HEK293 (cell line): ENCODE measurements at regions not wholly inside any gene's neighbourhood (a gene's known extent, or its start where the extent isn't known, plus 50 kb on each side); places are given as distances from the start of the nearest gene placed in this dataset.

Source experiments
- GFI1B ChIP-seq: fragments of 450-650 bp; formaldehyde crosslinking; IDR thresholded peaks from 2 replicates; pipeline ENCODE4 v1.5.1; 2016; ENCODE audit warnings: missing biosample characterization, missing genetic modification characterization
- HOXA7 ChIP-seq: sonication (generic); formaldehyde crosslinking; IDR thresholded peaks from 2 replicates; pipeline ENCODE4 v1.8.1; 2022; ENCODE audit warnings: missing genetic modification reagents, borderline replicate concordance
- PRDM1 ChIP-seq: fragments of 450-650 bp; formaldehyde crosslinking; IDR thresholded peaks from 2 replicates; pipeline ENCODE4; 2016; ENCODE audit warnings: missing biosample characterization, missing genetic modification characterization
- ZBTB21 ChIP-seq: fragments of 450-650 bp; formaldehyde crosslinking; IDR thresholded peaks from 2 replicates; pipeline ENCODE4 v1.5.1; 2017; ENCODE audit warnings: missing biosample characterization, missing genetic modification characterization
- ZBTB8A ChIP-seq: fragments of 450-650 bp; formaldehyde crosslinking; IDR thresholded peaks from 2 replicates; pipeline ENCODE4 v1.5.1; 2016; ENCODE audit warnings: missing biosample characterization, missing genetic modification characterization
- ZIC2 ChIP-seq: fragments of 450-650 bp; formaldehyde crosslinking; IDR thresholded peaks from 2 replicates; pipeline ENCODE4 v1.5.1; 2016; ENCODE audit warnings: missing biosample characterization, missing genetic modification characterization
- ZNF146 ChIP-seq: fragments of 450-650 bp; formaldehyde crosslinking; IDR thresholded peaks from 2 replicates; pipeline ENCODE4 v1.5.1; 2016; ENCODE audit warnings: missing biosample characterization, missing genetic modification characterization
- ZNF155 ChIP-seq: fragments of 450-650 bp; formaldehyde crosslinking; IDR thresholded peaks from 2 replicates; pipeline ENCODE4 v1.5.1; 2016; ENCODE audit warnings: missing biosample characterization, missing genetic modification characterization
- ZNF239 ChIP-seq: fragments of 450-650 bp; formaldehyde crosslinking; IDR thresholded peaks from 2 replicates; pipeline ENCODE4 v1.5.1; 2016; ENCODE audit warnings: missing biosample characterization, missing genetic modification characterization
- ZNF626 ChIP-seq: fragments of 450-650 bp; sonication (Bioruptor Pico); formaldehyde crosslinking; IDR thresholded peaks from 2 replicates; pipeline ENCODE4 v1.5.1; 2018; ENCODE audit warnings: missing biosample characterization, missing genetic modification characterization, inconsistent platforms
- ZNF747 ChIP-seq: fragments of 450-650 bp; formaldehyde crosslinking; IDR thresholded peaks from 2 replicates; pipeline ENCODE4 v1.5.1; 2016; ENCODE audit warnings: missing biosample characterization, missing genetic modification characterization
- ZNF776 ChIP-seq: fragments of 450-650 bp; formaldehyde crosslinking; IDR thresholded peaks from 2 replicates; pipeline ENCODE4 v1.5.0; 2017; ENCODE audit warnings: missing biosample characterization, missing genetic modification characterization, borderline replicate concordance
- TF ChIP-seq, protein P1 (sequence below): fragments of 450-650 bp; formaldehyde crosslinking; IDR thresholded peaks from 2 replicates; pipeline ENCODE4 v1.5.1; 2016; ENCODE audit warnings: missing biosample characterization, missing genetic modification characterization
- TF ChIP-seq, protein P2 (sequence below): fragments of 450-650 bp; formaldehyde crosslinking; IDR thresholded peaks from 2 replicates; pipeline ENCODE4 v1.5.1; 2016; ENCODE audit warnings: missing biosample characterization, missing genetic modification characterization

DNA sequence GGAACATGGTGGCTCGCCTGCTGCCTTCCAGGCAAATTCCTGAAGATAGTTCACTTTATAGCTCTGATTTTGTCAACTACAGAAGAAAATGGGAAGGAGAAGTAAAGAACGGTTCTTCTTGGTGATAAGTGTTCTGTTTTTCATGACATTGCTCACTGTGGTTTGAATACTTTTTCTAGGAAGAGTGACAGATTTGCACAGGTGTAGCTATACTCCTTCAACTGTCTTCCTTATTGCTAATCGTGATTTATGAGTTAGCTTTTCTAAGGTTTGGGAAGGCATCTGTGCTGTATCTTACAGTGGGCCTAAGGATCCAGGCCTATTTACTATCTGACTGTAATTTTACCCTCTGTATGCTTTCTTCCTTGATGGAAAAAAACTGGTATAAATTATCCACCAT lies 405.6 kb downstream of the NDFIP2 start:
- TF ChIP-seq, protein P1, sequence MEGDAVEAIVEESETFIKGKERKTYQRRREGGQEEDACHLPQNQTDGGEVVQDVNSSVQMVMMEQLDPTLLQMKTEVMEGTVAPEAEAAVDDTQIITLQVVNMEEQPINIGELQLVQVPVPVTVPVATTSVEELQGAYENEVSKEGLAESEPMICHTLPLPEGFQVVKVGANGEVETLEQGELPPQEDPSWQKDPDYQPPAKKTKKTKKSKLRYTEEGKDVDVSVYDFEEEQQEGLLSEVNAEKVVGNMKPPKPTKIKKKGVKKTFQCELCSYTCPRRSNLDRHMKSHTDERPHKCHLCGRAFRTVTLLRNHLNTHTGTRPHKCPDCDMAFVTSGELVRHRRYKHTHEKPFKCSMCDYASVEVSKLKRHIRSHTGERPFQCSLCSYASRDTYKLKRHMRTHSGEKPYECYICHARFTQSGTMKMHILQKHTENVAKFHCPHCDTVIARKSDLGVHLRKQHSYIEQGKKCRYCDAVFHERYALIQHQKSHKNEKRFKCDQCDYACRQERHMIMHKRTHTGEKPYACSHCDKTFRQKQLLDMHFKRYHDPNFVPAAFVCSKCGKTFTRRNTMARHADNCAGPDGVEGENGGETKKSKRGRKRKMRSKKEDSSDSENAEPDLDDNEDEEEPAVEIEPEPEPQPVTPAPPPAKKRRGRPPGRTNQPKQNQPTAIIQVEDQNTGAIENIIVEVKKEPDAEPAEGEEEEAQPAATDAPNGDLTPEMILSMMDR: no peak
- TF ChIP-seq ZNF626 (tag by site-specific recombination) (no peak), ZNF155 (tag by site-specific recombination) (no peak), ZIC2 (tag by site-specific recombination) (no peak), ZBTB8A (no peak), ZBTB21 (no peak), PRDM1 (tag by site-specific recombination) (no peak), ZNF747 (tag by site-specific recombination) (no peak), GFI1B (tag by site-specific recombination) (no peak), ZNF146 (no peak), HOXA7 (CRISPR knock-in tag) (no peak), ZNF776 (tag by site-specific recombination) (no peak), ZNF239 (tag by site-specific recombination) (no peak)
- TF ChIP-seq, protein P2, sequence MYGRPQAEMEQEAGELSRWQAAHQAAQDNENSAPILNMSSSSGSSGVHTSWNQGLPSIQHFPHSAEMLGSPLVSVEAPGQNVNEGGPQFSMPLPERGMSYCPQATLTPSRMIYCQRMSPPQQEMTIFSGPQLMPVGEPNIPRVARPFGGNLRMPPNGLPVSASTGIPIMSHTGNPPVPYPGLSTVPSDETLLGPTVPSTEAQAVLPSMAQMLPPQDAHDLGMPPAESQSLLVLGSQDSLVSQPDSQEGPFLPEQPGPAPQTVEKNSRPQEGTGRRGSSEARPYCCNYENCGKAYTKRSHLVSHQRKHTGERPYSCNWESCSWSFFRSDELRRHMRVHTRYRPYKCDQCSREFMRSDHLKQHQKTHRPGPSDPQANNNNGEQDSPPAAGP (tag by site-specific recombination): no peak
